GM12891 (cell line): ENCODE measurements at regions not wholly inside any gene's neighbourhood (a gene's known extent, or its start where the extent isn't known, plus 50 kb on each side); places are given as distances from the start of the nearest gene placed in this dataset.

Source experiments
- POLR2AphosphoS5 ChIP-seq: IDR thresholded peaks from 2 replicates; pipeline ENCODE4 v1.6.1; 2011; ENCODE audit warnings: low read depth, low read length, control low read depth
- TAF1 ChIP-seq: IDR thresholded peaks from 2 replicates; pipeline ENCODE4 v1.6.1; 2011; ENCODE audit warnings: low read depth, low read length, control low read depth

DNA sequence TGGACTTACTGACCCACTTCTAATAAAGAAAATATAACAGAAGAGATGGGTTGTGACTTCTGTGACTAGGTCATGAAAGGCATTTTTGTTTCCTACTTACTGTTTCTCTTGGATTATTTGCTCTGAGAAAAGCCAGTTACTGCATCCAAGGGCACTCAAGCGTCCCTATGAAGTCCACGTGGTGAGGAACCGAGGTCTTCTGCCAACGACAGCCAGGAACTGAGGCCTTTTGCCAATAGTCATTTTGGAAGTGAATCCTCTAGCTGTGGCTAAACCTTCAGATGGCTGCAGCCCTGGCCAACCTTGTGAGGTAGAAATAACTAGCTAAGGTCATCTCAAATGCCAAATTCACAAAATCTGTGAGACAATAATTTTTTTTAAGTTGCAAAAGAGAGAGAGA lies 449.8 kb upstream of the RGPD4 start:
- TF ChIP-seq POLR2AphosphoS5 (no peak), TAF1 (no peak)
